IMR-90 (cell line): ENCODE measurements at regions not wholly inside any gene's neighbourhood (a gene's known extent, or its start where the extent isn't known, plus 50 kb on each side); places are given as distances from the start of the nearest gene placed in this dataset.

Source experiments
- ATAC-seq: fragments of 200-7000 bp; cut with Tn5 transposase; 2 replicates; pipeline ENCODE4 v1.9.1; 2020; ENCODE audit warnings: low read depth, mild to moderate bottlenecking, moderate library complexity
- BruUV-seq: library from RNA; stranded (reverse); fragments of 400-500 nt; replicated peaks from 2 replicates; lab custom pipeline; 2021; lab: Mats Ljungman, UMichigan
- CTCF ChIA-PET: fragments of 300-600 bp; formaldehyde crosslinking; extraction: SDS; loops from one replicate; lab custom pipeline; 2021; ENCODE audit warnings: antibody characterized with exemption; lab: Yijun Ruan, JAX
- POLR2A ChIA-PET: fragments of 300-600 bp; sonication (Branson Sonifier 250); formaldehyde crosslinking; loops from one replicate; lab custom pipeline; 2022; ENCODE audit warnings: antibody characterized with exemption; ENCODE audit not compliant: unreplicated experiment; lab: Charles Lee
- DNase-seq: peaks from one replicate; pipeline ENCODE4 v3.0.0; 2013
- H2AFZ ChIP-seq: replicated peaks from 2 replicates; pipeline ENCODE3; 2013; ENCODE audit warnings: low read length, mild to moderate bottlenecking; ENCODE audit not compliant: poor library complexity
- H2AK5ac ChIP-seq: 2 replicates; pipeline ENCODE4 v1.6.1; 2013; ENCODE audit warnings: low read depth, low read length, inconsistent platforms
- H2AK9ac ChIP-seq: replicated peaks from 2 replicates; pipeline ENCODE3; 2013; ENCODE audit warnings: mild to moderate bottlenecking, low read depth, low read length, moderate library complexity; ENCODE audit not compliant: poor library complexity
- H2BK120ac ChIP-seq: 2 replicates; pipeline ENCODE4 v1.6.1; 2013; ENCODE audit warnings: low read depth, low read length, inconsistent platforms
- H2BK15ac ChIP-seq: 3 replicates; pipeline ENCODE4 v1.6.1; 2013; ENCODE audit warnings: low read depth, low read length, inconsistent platforms
- H2BK20ac ChIP-seq: 2 replicates; pipeline ENCODE4 v1.6.1; 2013; ENCODE audit warnings: low read depth, mild to moderate bottlenecking, inconsistent platforms, low read length, moderate library complexity
- H2BK5ac ChIP-seq: 2 replicates; pipeline ENCODE4 v1.6.1; 2013; ENCODE audit warnings: mild to moderate bottlenecking, low read depth, low read length, inconsistent platforms; ENCODE audit not compliant: poor library complexity, severe bottlenecking
- H3K14ac ChIP-seq: replicated peaks from 2 replicates; pipeline ENCODE4 v1.6.1; 2013; ENCODE audit warnings: low read depth, low read length, inconsistent platforms
- H3K18ac ChIP-seq: 2 replicates; pipeline ENCODE4 v1.6.1; 2013; ENCODE audit warnings: low read depth, low read length, control low read depth
- H3K23ac ChIP-seq: 2 replicates; pipeline ENCODE4 v1.6.1; 2013; ENCODE audit warnings: low read depth, low read length, inconsistent platforms
- H3K27ac ChIP-seq: 2 replicates; pipeline ENCODE4 v1.5.1; 2013; ENCODE audit warnings: mild to moderate bottlenecking, control low read depth, low read length; ENCODE audit not compliant: insufficient read depth
- H3K27me3 ChIP-seq: 2 replicates; pipeline ENCODE4 v1.6.1; 2013; ENCODE audit warnings: low read length; ENCODE audit not compliant: control insufficient read depth, insufficient read depth
- H3K36me3 ChIP-seq: 2 replicates; pipeline ENCODE4 v1.6.1; 2013; ENCODE audit warnings: low read length, mixed read lengths; ENCODE audit not compliant: control insufficient read depth, insufficient read depth
- H3K4ac ChIP-seq: 2 replicates; pipeline ENCODE4 v1.6.1; 2013; ENCODE audit warnings: low read depth, low read length, inconsistent platforms
- H3K4me1 ChIP-seq: 2 replicates; pipeline ENCODE4 v1.6.1; 2013; ENCODE audit warnings: low read length, mixed read lengths; ENCODE audit not compliant: control insufficient read depth, insufficient read depth
- H3K4me2 ChIP-seq: 2 replicates; pipeline ENCODE4 v1.6.1; 2013; ENCODE audit warnings: low read depth, mild to moderate bottlenecking, control low read depth, low read length, moderate library complexity
- H3K4me3 ChIP-seq: 2 replicates; pipeline ENCODE4 v1.5.1; 2013; ENCODE audit warnings: low read depth, mild to moderate bottlenecking, control low read depth, low read length, moderate library complexity; ENCODE audit not compliant: insufficient read depth
- H3K56ac ChIP-seq: 2 replicates; pipeline ENCODE4 v1.6.1; 2013; ENCODE audit warnings: low read length, inconsistent platforms; ENCODE audit not compliant: insufficient read depth; ENCODE audit errors: extremely low read depth
- H3K79me1 ChIP-seq, 2 experiments: 2 replicates each; pipeline ENCODE4 v1.6.1; 2013; ENCODE audit warnings: low read length in 2 of 2, inconsistent platforms in 1 of 2, low read depth in 1 of 2
- H3K9ac ChIP-seq: 2 replicates; pipeline ENCODE4 v1.6.1; 2013; ENCODE audit warnings: low read depth, low read length, control low read depth
- H3K9me1 ChIP-seq: 2 replicates; pipeline ENCODE4 v1.6.1; 2013; ENCODE audit warnings: low read length, inconsistent platforms; ENCODE audit not compliant: insufficient read depth
- H3K9me3 ChIP-seq: 2 replicates; pipeline ENCODE4 v1.6.1; 2013; ENCODE audit warnings: low read length; ENCODE audit not compliant: control insufficient read depth, insufficient read depth
- H4K20me1 ChIP-seq: 2 replicates; pipeline ENCODE4 v1.6.1; 2013; ENCODE audit warnings: low read length, inconsistent platforms; ENCODE audit not compliant: insufficient read depth
- H4K5ac ChIP-seq: 2 replicates; pipeline ENCODE4 v1.6.1; 2013; ENCODE audit warnings: mild to moderate bottlenecking, low read depth, low read length, control low read depth
- H4K8ac ChIP-seq, 2 experiments: 2 replicates each; pipeline ENCODE4 v1.6.1; 2013; ENCODE audit warnings: low read depth in 2 of 2, low read length in 2 of 2, control low read depth in 1 of 2, inconsistent platforms in 1 of 2
- H4K91ac ChIP-seq: 2 replicates; pipeline ENCODE4 v1.6.1; 2013; ENCODE audit warnings: low read depth, low read length, inconsistent platforms; ENCODE audit not compliant: insufficient read depth
- FOS ChIP-seq: fragments of 150-350 bp; IDR thresholded peaks from 2 replicates; pipeline ENCODE4 v1.6.1; 2016; ENCODE audit warnings: low read depth, low read length
- MAZ ChIP-seq: IDR thresholded peaks from 2 replicates; pipeline ENCODE4 v1.6.1; 2012; ENCODE audit warnings: low read depth, mild to moderate bottlenecking, low read length, improper control_type of control experiment, moderate library complexity, borderline replicate concordance
- POLR2A ChIP-seq: IDR thresholded peaks from 2 replicates; pipeline ENCODE4 v1.6.1; 2012; ENCODE audit warnings: mild to moderate bottlenecking, low read depth, low read length
- RAD21 ChIP-seq: IDR thresholded peaks from 2 replicates; pipeline ENCODE4 v1.6.1; 2012; ENCODE audit warnings: low read length, improper control_type of control experiment
- WGBS, 2 experiments: methylation state at CpG; one replicate each; pipeline versions ENCODE4 v1.1.5 to v1.1.7; 2013; ENCODE audit warnings: missing lambda C conversion rate in 2 of 2; ENCODE audit not compliant: insufficient read length in 1 of 2; ENCODE audit errors: extremely low coverage in 2 of 2; 5-methylcytosine and 5-hydroxymethylcytosine counted together
- dilution Hi-C: fragments of 300-500 bp; cut with HindIII; formaldehyde crosslinking; loops from one replicate; pipeline ENCODE4 v1.14.3; 2018; ENCODE audit warnings: low sequenced_read_pairs; ENCODE audit not compliant: unreplicated experiment
- in situ Hi-C: fragments of 300-500 bp; cut with MboI; formaldehyde crosslinking; loops from 3 replicates; pipeline ENCODE4 v1.14.3; 2019; ENCODE audit warnings: low sequenced_read_pairs, inconsistent platforms, mixed read lengths
- intact Hi-C: fragments of 100-400 bp; cut with micrococcal nuclease; formaldehyde crosslinking; loops from 2 replicates; pipeline ENCODE4 v1.10.0; 2022

DNA sequence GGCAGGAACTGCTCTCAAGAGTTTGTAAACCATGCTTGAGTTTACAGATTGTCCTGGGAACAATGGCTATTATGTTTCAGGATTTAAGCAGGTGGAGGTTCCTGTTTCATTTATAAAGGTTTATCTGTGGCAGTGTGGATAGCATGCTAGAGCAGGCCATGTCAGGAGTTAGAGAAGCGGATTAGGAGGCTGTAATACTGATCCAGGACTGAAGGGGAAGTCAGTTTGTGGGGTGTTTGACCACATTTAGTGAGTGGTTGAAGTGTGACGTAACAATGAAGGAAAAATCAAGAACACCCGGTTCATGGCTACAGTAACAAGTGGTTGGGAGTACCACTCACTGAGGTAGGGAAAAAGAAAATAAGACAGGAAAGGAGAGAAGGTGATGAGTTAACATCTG is 299.0 kb downstream of the TLR4 start:
- H4K5ac ChIP-seq = no peak overlapping the region
- H3K27ac ChIP-seq = no peak overlapping the region
- no peak overlapping the region for H2BK20ac ChIP-seq
- H3K27me3 ChIP-seq = no peaks in the 10 kb centered on the region
- no peak overlapping the region for H2AK5ac ChIP-seq
- no peak overlapping the region for H2BK5ac ChIP-seq
- WGBS, 2 experiments = 27% methylated on average over 3 of the region's 3 CpGs; no CpG with 5 or more reads in 1 of the 2 experiments
- no peaks in the 10 kb centered on the region for H3K4me1 ChIP-seq
- H3K4ac ChIP-seq = no peak overlapping the region
- peaks cover 6% of the 10 kb centered on the region for H3K9me3 ChIP-seq
- H3K4me3 ChIP-seq = no peak overlapping the region
- H3K79me1 ChIP-seq = no peaks in the 10 kb centered on the region
- dilution Hi-C loops = no loop called here
- H2BK15ac ChIP-seq = no peak overlapping the region
- POLR2A ChIA-PET = no interaction called here
- BruUV-seq = no TSS peak
- H3K23ac ChIP-seq = no peak overlapping the region
- no peak for TF ChIP-seq RAD21
- no peak for TF ChIP-seq POLR2A
- no peak for TF ChIP-seq MAZ
- TF ChIP-seq FOS = no peak
- no peak overlapping the region for H4K8ac ChIP-seq
- H3K18ac ChIP-seq = no peak overlapping the region
- in situ Hi-C loops = no loop called here
- DNase-seq (no peak), ATAC-seq (no peak)
- no peak overlapping the region for H4K91ac ChIP-seq
- intact Hi-C loops = no loop called here
- no peaks in the 10 kb centered on the region for H3K36me3 ChIP-seq
- H3K4me2 ChIP-seq = no peak overlapping the region
- H3K9ac ChIP-seq = no peak overlapping the region
- no peak overlapping the region for H3K56ac ChIP-seq
- CTCF ChIA-PET = no interaction called here
- H3K14ac ChIP-seq = no peak overlapping the region
- H2BK120ac ChIP-seq = no peak overlapping the region
- H3K9me1 ChIP-seq = no peaks in the 10 kb centered on the region
- H2AK9ac ChIP-seq = no peak overlapping the region
- no peak overlapping the region for H2AFZ ChIP-seq
- no peaks in the 10 kb centered on the region for H4K20me1 ChIP-seq
